ENCODE measurements at regions not wholly inside any gene's neighbourhood (a gene's known extent, or its start where the extent isn't known, plus 50 kb on each side); places are given as distances from the start of the nearest gene placed in this dataset.

- no peak for TF ChIP-seq ZNF274 (IDR thresholded peaks at IDR 0.05; ENCODE audit: low read depth, low read length)
- H3K4me3 ChIP-seq (ENCODE audit: low read length) = no peak overlapping the region
Observed at GRCh38 chr1:186532466-186532865, 71.6 kb upstream of the PDC start.

- H3K4me3 ChIP-seq (ENCODE audit: low read length) = no peak overlapping the region
- TF ChIP-seq ZNF274 (IDR thresholded peaks at IDR 0.05; ENCODE audit: low read depth, low read length) = no peak
Observed at GRCh38 chr1:186531561-186532165, 70.7 kb upstream of the PDC start.

DNA sequence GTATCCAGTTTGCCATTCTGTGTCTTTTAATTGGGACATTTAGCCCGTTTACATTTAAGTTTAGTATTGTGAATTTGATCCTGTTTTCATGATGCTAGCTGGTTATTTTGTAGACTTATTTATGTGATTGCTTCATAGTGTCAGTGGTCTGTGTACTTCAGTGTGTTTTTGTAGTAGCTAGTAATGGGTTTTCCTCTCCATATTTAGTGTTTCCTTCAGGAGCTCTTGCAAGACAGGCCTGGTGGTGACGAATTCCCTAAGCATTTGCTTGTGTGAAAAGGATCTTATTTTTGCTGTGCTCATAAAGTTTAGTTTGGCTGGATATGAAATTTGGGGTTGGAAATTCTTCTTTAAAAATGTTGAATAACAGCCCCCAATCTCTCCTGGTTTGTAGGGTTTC, 69.2 kb upstream of the PDC start:
- H3K4me3 ChIP-seq (ENCODE audit: low read length) = no peak overlapping the region
- TF ChIP-seq ZNF274 (IDR thresholded peaks at IDR 0.05; ENCODE audit: low read depth, low read length) = no peak

DNA sequence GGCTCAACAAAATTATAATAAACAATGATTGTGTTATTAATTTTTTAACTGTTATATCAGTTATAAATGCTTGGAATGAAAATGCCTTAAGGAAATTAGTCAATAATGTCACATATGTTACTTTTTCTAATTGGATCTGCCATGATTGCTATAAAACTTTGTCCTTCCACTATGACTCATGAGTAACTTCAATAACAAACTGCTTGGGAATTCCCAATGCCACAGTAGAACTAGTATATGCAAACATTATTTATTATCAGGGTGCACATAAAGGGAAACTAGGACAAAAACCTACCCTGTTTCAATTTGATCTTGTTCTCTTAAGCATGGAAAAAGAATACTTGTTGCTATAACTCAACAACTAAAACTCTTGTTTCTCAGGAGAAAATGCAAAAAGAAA, 59.1 kb upstream of the PDC start:
- no peak for TF ChIP-seq ZNF274 (IDR thresholded peaks at IDR 0.05; ENCODE audit: low read depth, low read length)
- no peak overlapping the region for H3K4me3 ChIP-seq (ENCODE audit: low read length)

DNA sequence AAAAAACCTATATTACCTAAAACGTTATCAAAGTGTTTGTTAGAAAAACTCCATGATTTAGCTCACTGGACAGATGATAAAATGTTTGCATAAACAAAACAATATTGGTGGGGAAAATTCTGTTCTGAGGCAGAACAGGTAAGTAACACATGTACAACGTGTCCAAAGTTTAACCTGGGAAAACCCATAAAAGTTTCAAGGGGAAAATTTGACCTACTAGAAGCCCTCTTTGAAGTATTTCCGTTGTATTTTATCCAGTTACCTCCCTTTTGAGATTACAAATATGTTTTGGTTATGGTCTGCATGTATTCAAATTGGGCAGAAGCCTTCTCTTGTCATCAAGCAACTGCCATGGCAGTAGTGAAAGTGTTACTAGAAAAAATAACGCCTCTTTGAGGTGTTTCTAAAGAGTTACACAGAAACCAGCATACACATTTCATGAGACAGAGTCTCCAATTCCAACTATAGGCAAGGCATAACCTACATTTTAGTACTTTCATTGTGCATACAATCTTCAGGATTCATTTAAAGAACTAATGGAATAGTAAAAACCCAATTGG, 58.0 kb upstream of the PDC start:
- no peak overlapping the region for H3K4me3 ChIP-seq (ENCODE audit: low read length)
- TF ChIP-seq ZNF274 (IDR thresholded peaks at IDR 0.05; ENCODE audit: low read depth, low read length) = no peak

DNA sequence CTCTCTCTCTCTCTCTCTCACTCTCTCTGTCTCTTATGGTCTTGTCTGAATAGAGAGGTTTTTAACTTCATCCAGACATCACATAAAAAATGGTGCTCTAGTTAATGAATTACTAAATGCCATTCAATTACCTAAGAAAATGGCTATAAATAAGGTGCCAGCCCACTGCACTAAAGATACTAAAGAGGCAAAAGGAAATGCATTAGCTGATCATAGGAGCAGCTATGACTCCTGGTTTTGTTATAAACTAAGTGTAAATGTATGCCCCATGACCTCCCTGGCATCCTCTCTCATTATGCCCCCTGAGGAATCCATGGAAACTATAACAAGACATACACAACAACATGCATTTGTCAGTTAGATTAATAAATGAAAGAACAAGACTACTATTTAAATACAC, 57.5 kb upstream of the PDC start:
- TF ChIP-seq ZNF274 (IDR thresholded peaks at IDR 0.05; ENCODE audit: low read depth, low read length) = no peak
- H3K4me3 ChIP-seq (ENCODE audit: low read length) = no peak overlapping the region

GRCh38 chr1:186514367-186514766, 53.5 kb upstream of the PDC start:
- no peak for TF ChIP-seq ZNF274 (IDR thresholded peaks at IDR 0.05; ENCODE audit: low read depth, low read length)
- no peak overlapping the region for H3K4me3 ChIP-seq (ENCODE audit: low read length)

GRCh38 chr1:186513526-186513925, 52.6 kb upstream of the PDC start:
- H3K4me3 ChIP-seq (ENCODE audit: low read length) = no peak overlapping the region
- no peak for TF ChIP-seq ZNF274 (IDR thresholded peaks at IDR 0.05; ENCODE audit: low read depth, low read length)

DNA sequence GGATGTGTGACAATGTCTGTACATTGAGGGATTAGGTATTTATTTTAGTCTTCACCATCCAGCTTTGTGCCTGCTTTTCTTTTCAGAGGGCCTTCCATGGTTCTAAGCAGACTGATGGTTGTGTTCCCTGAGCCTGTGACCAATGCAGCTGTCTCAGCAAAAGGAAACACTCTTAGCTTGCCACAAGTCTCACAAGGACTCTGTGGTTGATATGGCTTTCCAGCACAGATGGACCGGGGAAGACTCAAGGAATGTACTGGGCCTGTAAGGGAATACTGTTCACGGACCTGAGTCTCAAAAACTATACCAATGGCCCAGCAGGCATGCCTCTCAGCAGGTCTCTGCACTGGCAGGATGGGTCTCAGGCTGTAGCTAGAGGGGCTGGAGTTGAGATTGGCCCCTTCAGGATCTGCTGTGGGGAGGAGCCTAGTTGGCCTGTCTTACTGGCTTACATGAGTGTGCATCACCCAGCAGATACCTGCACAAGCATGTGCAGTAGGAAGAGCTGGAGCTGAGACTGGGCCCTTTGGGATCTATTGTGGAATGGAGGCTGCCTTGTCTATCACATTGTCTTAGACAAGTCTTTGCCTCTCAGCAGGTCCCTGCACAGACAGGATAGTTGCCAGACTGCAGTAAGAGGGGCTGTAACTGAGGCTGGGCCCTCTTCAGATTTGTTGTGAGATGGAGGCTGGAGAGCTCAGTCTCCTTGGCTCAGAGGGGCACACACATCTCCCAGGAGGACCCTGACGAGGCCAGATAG, 52.0 kb upstream of the PDC start:
- H3K4me3 ChIP-seq (ENCODE audit: low read length) = no peak overlapping the region
- TF ChIP-seq ZNF274 (IDR thresholded peaks at IDR 0.05; ENCODE audit: low read depth, low read length) = no peak

GRCh38 chr1:186511761-186512637, 51.1 kb upstream of the PDC start:
- TF ChIP-seq ZNF274 (IDR thresholded peaks at IDR 0.05; ENCODE audit: low read depth, low read length) = no peak
- no peak overlapping the region for H3K4me3 ChIP-seq (ENCODE audit: low read length)
